ENCODE measurements at regions not wholly inside any gene's neighbourhood (a gene's known extent, or its start where the extent isn't known, plus 50 kb on each side); places are given as distances from the start of the nearest gene placed in this dataset.

DNA sequence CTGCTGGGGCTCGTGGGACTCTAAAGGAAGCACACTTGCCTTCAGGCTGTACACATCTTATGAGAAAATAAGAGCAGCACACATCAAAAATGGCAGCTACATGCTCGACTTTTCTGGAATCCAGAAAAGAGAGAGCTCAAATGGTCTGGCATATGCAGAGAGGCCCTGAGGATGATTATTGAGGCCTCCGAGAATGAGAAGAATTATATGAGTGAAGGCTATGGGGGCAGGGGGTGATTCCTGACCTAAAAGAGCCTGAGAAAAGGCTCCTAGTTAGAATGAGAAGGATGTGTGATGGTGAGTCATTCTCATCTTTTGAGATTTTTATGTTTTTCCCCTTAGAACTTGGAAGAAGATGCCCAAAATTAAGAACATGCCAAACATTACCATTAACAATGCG lies 97.1 kb downstream of the HSPH1 start:
- TF ChIP-seq TAF1 (IDR thresholded peaks at IDR 0.05; ENCODE audit: borderline replicate concordance, low read depth, low read length) = no peak
- no peak for TF ChIP-seq ZNF384 (IDR thresholded peaks at IDR 0.05; ENCODE audit: borderline replicate concordance, low read depth, low read length)
- TF ChIP-seq HDAC2 (IDR thresholded peaks at IDR 0.05) = no peak
- no peak for TF ChIP-seq CTCF (IDR thresholded peaks at IDR 0.05 in 2 of 3, conservative IDR thresholded peaks at IDR 0.05 in 1 of 3; ENCODE audit: control insufficient read depth in 2 of 3, extremely low read depth in 1 of 3, insufficient read depth in 1 of 3, low read depth in 3 of 3, low read length in 3 of 3)

Measured in GM12878 (cell line).